GM12873 (cell line): ENCODE measurements at regions not wholly inside any gene's neighbourhood (a gene's known extent, or its start where the extent isn't known, plus 50 kb on each side); places are given as distances from the start of the nearest gene placed in this dataset.

ENCODE experiments used
- CTCF ChIP-seq: IDR thresholded peaks from 2 replicates; pipeline ENCODE4 v1.5.1; 2012; ENCODE audit warnings: low read depth, mild to moderate bottlenecking, moderate library complexity, low read length, control low read depth; ENCODE audit not compliant: insufficient read depth; ENCODE audit errors: missing control alignments

GRCh38 chr1:166007176-166007575, 159.6 kb downstream of the FAM78B start:
- TF ChIP-seq CTCF, result no peak

- no peak for TF ChIP-seq CTCF
Observed at GRCh38 chr1:166013232-166013631, 153.6 kb downstream of the FAM78B start.

DNA sequence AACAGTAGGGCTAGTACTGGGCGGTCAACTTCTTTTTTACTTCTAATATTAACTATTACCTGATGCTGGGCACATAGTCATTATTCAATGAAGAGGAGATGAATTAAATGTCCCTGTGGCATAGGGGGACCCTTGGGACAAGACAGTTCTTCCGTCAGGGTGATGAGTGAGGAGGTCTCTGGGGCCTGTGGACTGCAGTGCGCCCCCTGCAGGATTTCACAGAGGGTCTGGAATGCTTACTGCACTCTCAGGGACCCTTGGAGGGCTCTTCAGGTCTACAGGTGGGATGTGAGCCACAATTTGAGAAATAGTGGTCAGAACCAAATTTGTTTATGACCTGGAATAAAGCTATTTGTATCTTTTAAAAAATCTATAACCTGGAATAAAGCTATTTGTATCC, 149.4 kb downstream of the FAM78B start:
- TF ChIP-seq CTCF, result peak; percentile 50
